H1 (cell line): ENCODE measurements at regions not wholly inside any gene's neighbourhood (a gene's known extent, or its start where the extent isn't known, plus 50 kb on each side); places are given as distances from the start of the nearest gene placed in this dataset.

Source experiments
- CTCF ChIA-PET: fragments of 300-600 bp; sonication (Branson Sonifier 250); formaldehyde crosslinking; loops from one replicate; lab custom pipeline; 2021; ENCODE audit not compliant: partially characterized antibody; lab: Charles Lee
- POLR2A ChIA-PET: fragments of 300-600 bp; sonication (Branson Sonifier 250); formaldehyde crosslinking; loops from one replicate; lab custom pipeline; 2021; ENCODE audit warnings: inconsistent platforms; ENCODE audit not compliant: partially characterized antibody; lab: Charles Lee
- DNase-seq, 2 experiments: peaks; one replicate each; pipeline versions ENCODE4 v3.0.0 to v3.0.0-alpha.2; 2010 to 2022; ENCODE audit warnings: low spot score in 2 of 2, low read depth in 1 of 2, mixed read lengths in 1 of 2
- FAIRE-seq: peaks from 2 replicates; lab custom pipeline; 2011; peaks lifted over from hg19 to GRCh38; lab: Jason Lieb, UNC
- H2AFZ ChIP-seq: 2 replicates; pipeline ENCODE4 v1.8.1; 2012; ENCODE audit warnings: low read length, inconsistent platforms
- H2AK5ac ChIP-seq: 2 replicates; pipeline ENCODE4 v1.6.1; 2013; ENCODE audit warnings: low read depth, low read length
- H2BK120ac ChIP-seq: replicated peaks from 2 replicates; pipeline ENCODE3; 2013; ENCODE audit warnings: low read depth, low read length, inconsistent platforms
- H2BK12ac ChIP-seq: 2 replicates; pipeline ENCODE4 v1.6.1; 2013; ENCODE audit warnings: low read depth, low read length
- H2BK15ac ChIP-seq: 2 replicates; pipeline ENCODE4 v1.6.1; 2013; ENCODE audit warnings: low read length
- H2BK20ac ChIP-seq: 2 replicates; pipeline ENCODE4 v1.6.1; 2013; ENCODE audit warnings: low read length
- H2BK5ac ChIP-seq: 2 replicates; pipeline ENCODE4 v1.6.1; 2013; ENCODE audit warnings: low read depth, low read length
- H3K14ac ChIP-seq: 2 replicates; pipeline ENCODE4 v1.6.1; 2013; ENCODE audit warnings: inconsistent platforms; ENCODE audit not compliant: insufficient read length
- H3K18ac ChIP-seq: 2 replicates; pipeline ENCODE4 v1.6.1; 2013; ENCODE audit warnings: low read length; ENCODE audit errors: extremely low read depth
- H3K23ac ChIP-seq: 2 replicates; pipeline ENCODE4 v1.6.1; 2013; ENCODE audit warnings: inconsistent platforms; ENCODE audit not compliant: insufficient read length
- H3K23me2 ChIP-seq: 2 replicates; pipeline ENCODE4 v1.6.1; 2013; ENCODE audit warnings: low read depth, low read length
- H3K27ac ChIP-seq: 2 replicates; pipeline ENCODE4 v1.6.1; 2011; ENCODE audit warnings: low read depth, low read length, inconsistent platforms
- H3K27me3 ChIP-seq, 4 experiments: replicated peaks in 1 of 4; 1 replicate in 1 of 4; 2 replicates in 3 of 4; pipeline versions ENCODE4 v1.6.1 to v1.8.1; 2011 to 2013; ENCODE audit warnings: low read length in 3 of 4, mild to moderate bottlenecking in 3 of 4, inconsistent platforms in 2 of 4, mixed read lengths in 2 of 4, moderate library complexity in 1 of 4; ENCODE audit not compliant: control insufficient read depth in 3 of 4, insufficient read depth in 3 of 4; ENCODE audit errors: extremely low read depth in 1 of 4
- H3K36me3 ChIP-seq, 4 experiments: 2 replicates each; pipeline versions ENCODE4 v1.6.1 to v1.8.1; 2011 to 2013; ENCODE audit warnings: mild to moderate bottlenecking in 4 of 4, low read length in 3 of 4, moderate library complexity in 2 of 4, control low read depth in 1 of 4, inconsistent platforms in 1 of 4; ENCODE audit not compliant: insufficient read depth in 4 of 4, control insufficient read depth in 2 of 4
- H3K4ac ChIP-seq: replicated peaks from 2 replicates; pipeline ENCODE3; 2013; ENCODE audit warnings: low read length, low read depth, mixed read lengths, inconsistent platforms; ENCODE audit not compliant: insufficient read length
- H3K4me1 ChIP-seq, 4 experiments: replicated peaks in 1 of 4; 1 replicate in 1 of 4; 2 replicates in 3 of 4; pipeline versions ENCODE4 v1.6.1 to v1.8.1; 2011 to 2013; ENCODE audit warnings: low read length in 3 of 4, inconsistent platforms in 2 of 4, mixed read lengths in 1 of 4; ENCODE audit not compliant: insufficient read depth in 4 of 4, control insufficient read depth in 3 of 4
- H3K4me2 ChIP-seq, 2 experiments: 2 replicates each; pipeline versions ENCODE4 v1.6.1 to v1.8.1; 2011 to 2013; ENCODE audit warnings: low read depth in 2 of 2, low read length in 2 of 2, control low read depth in 1 of 2, inconsistent platforms in 1 of 2, mild to moderate bottlenecking in 1 of 2; ENCODE audit not compliant: insufficient read depth in 1 of 2
- H3K4me3 ChIP-seq, 4 experiments: fragments of 200-600, 300-600 bp in 1 of 4; sonication (generic), shearing (Covaris generic), sonication (Bioruptor Twin) in 1 of 4; 2 replicates each; pipeline versions ENCODE4 v1.5.1 to v1.8.1; 2011 to 2016; ENCODE audit warnings: low read length in 4 of 4, low read depth in 3 of 4, control low read depth in 2 of 4, inconsistent platforms in 2 of 4, mild to moderate bottlenecking in 2 of 4, mixed read lengths in 1 of 4, moderate library complexity in 1 of 4; ENCODE audit not compliant: insufficient read depth in 2 of 4; ENCODE audit errors: extremely low read depth in 1 of 4
- H3K56ac ChIP-seq: replicated peaks from 2 replicates; pipeline ENCODE3; 2013; ENCODE audit warnings: low read depth, mild to moderate bottlenecking, mixed read lengths, low read length, inconsistent platforms; ENCODE audit not compliant: insufficient read length
- H3K79me1 ChIP-seq: 2 replicates; pipeline ENCODE4 v1.6.1; 2013; ENCODE audit warnings: low read depth, low read length, control low read depth
- H3K79me2 ChIP-seq, 2 experiments: 2 replicates each; pipeline versions ENCODE4 v1.6.1 to v1.8.1; 2012 to 2013; ENCODE audit warnings: low read length in 2 of 2, mild to moderate bottlenecking in 2 of 2, inconsistent platforms in 1 of 2; ENCODE audit not compliant: insufficient read depth in 2 of 2, control insufficient read depth in 1 of 2
- H3K9ac ChIP-seq, 4 experiments: replicated peaks in 1 of 4; 1 replicate in 1 of 4; 2 replicates in 3 of 4; pipeline versions ENCODE4 v1.6.1 to v1.8.1; 2011 to 2013; ENCODE audit warnings: low read depth in 3 of 4, low read length in 3 of 4, control low read depth in 2 of 4, mild to moderate bottlenecking in 2 of 4, moderate library complexity in 2 of 4, inconsistent platforms in 1 of 4; ENCODE audit errors: extremely low read depth in 1 of 4
- H3K9me3 ChIP-seq, 2 experiments: 2 replicates each; pipeline versions ENCODE4 v1.6.1 to v1.8.1; 2012 to 2013; ENCODE audit warnings: mild to moderate bottlenecking in 2 of 2, moderate library complexity in 2 of 2, control low read depth in 1 of 2, inconsistent platforms in 1 of 2, low read depth in 1 of 2, low read length in 1 of 2, mixed read lengths in 1 of 2; ENCODE audit not compliant: insufficient read depth in 2 of 2
- H4K20me1 ChIP-seq, 2 experiments: replicated peaks in 1 of 2; 2 replicates each; pipeline versions ENCODE3 to v1.8.1; 2011 to 2013; ENCODE audit warnings: inconsistent platforms in 2 of 2, low read length in 2 of 2, mild to moderate bottlenecking in 1 of 2; ENCODE audit not compliant: insufficient read depth in 2 of 2, control insufficient read depth in 1 of 2
- H4K5ac ChIP-seq: 2 replicates; pipeline ENCODE4 v1.6.1; 2013; ENCODE audit warnings: low read length, low read depth, mixed read lengths, inconsistent platforms; ENCODE audit not compliant: insufficient read length
- H4K8ac ChIP-seq: 2 replicates; pipeline ENCODE4 v1.8.0; 2013; ENCODE audit warnings: mild to moderate bottlenecking, moderate library complexity, low read length, inconsistent platforms; ENCODE audit not compliant: insufficient read depth; ENCODE audit errors: extremely low read depth
- H4K91ac ChIP-seq: replicated peaks from 2 replicates; pipeline ENCODE3; 2013; ENCODE audit warnings: low read length, mixed read lengths, inconsistent platforms; ENCODE audit not compliant: insufficient read length
- BRCA1 ChIP-seq: IDR thresholded peaks from 2 replicates; pipeline ENCODE4 v1.6.1; 2012; ENCODE audit warnings: low read depth, low read length, improper control_type of control experiment
- GABPA ChIP-seq: IDR thresholded peaks from 2 replicates; pipeline ENCODE4 v1.6.1; 2011; ENCODE audit warnings: mild to moderate bottlenecking, low read length, moderate library complexity, borderline replicate concordance; ENCODE audit not compliant: insufficient read depth
- JUN ChIP-seq: IDR thresholded peaks from 2 replicates; pipeline ENCODE4 v1.6.1; 2011; ENCODE audit warnings: low read depth, mild to moderate bottlenecking, improper control_type of control experiment, low read length
- KDM4A ChIP-seq: IDR thresholded peaks from one replicate; pipeline ENCODE4 v1.7.1; 2012; ENCODE audit warnings: low read depth, mild to moderate bottlenecking, moderate library complexity, low read length, inconsistent platforms; ENCODE audit not compliant: severe bottlenecking
- RAD21 ChIP-seq, 2 experiments: IDR thresholded peaks in 1 of 2; conservative IDR thresholded peaks in 1 of 2; 2 replicates each; pipeline ENCODE4 v1.6.1; 2011; ENCODE audit warnings: low read depth in 2 of 2, low read length in 2 of 2, improper control_type of control experiment in 1 of 2, inconsistent platforms in 1 of 2, mild to moderate bottlenecking in 1 of 2, moderate library complexity in 1 of 2
- RFX5 ChIP-seq: IDR thresholded peaks from 2 replicates; pipeline ENCODE4 v1.6.1; 2011; ENCODE audit warnings: low read depth, low read length, improper control_type of control experiment, borderline replicate concordance
- SIRT6 ChIP-seq: IDR thresholded peaks from one replicate; pipeline ENCODE4 v1.7.1; 2012; ENCODE audit warnings: low read length, inconsistent platforms
- SP4 ChIP-seq: IDR thresholded peaks from 2 replicates; pipeline ENCODE4 v1.6.1; 2012; ENCODE audit warnings: low read length, inconsistent platforms
- TAF7 ChIP-seq: optimal IDR thresholded peaks from 2 replicates; pipeline ENCODE3; 2011; ENCODE audit warnings: low read depth, mild to moderate bottlenecking, inconsistent platforms, low read length, moderate library complexity, borderline replicate concordance
- WGBS, 2 experiments: shearing (Covaris generic) in 1 of 2; methylation state at CpG; one replicate each; pipeline versions ENCODE4 v1.1.6 to v1.1.7; 2013 to 2015; ENCODE audit warnings: low lambda C conversion rate in 2 of 2, mixed read lengths in 2 of 2, inconsistent platforms in 1 of 2, low coverage in 1 of 2, missing lambda C conversion rate in 1 of 2; ENCODE audit not compliant: insufficient replicate concordance in 2 of 2, insufficient coverage in 1 of 2, insufficient read length in 1 of 2; ENCODE audit errors: extremely low coverage in 1 of 2, missing lambda C conversion rate in 1 of 2; 5-methylcytosine and 5-hydroxymethylcytosine counted together

- no peak overlapping the region for H2BK15ac ChIP-seq
- H2AFZ ChIP-seq = no peak overlapping the region
- H2BK120ac ChIP-seq = no peak overlapping the region
- H3K14ac ChIP-seq = no peak overlapping the region
- DNase-seq = no peak
- no peaks in the 10 kb centered on the region for H3K36me3 ChIP-seq
- H3K27ac ChIP-seq = no peak overlapping the region
- no peak overlapping the region for H2BK12ac ChIP-seq
- TF ChIP-seq RFX5 = no peak
- no peak for TF ChIP-seq GABPA
- TF ChIP-seq SIRT6 = no peak
- no peak for TF ChIP-seq RAD21 (IDR thresholded peaks at IDR 0.05 in 1 of 2, conservative IDR thresholded peaks at IDR 0.05 in 1 of 2; ENCODE audit: low read depth in 2 of 2, low read length in 2 of 2)
- no peak for TF ChIP-seq KDM4A
- TF ChIP-seq BRCA1 = no peak
- no peak for TF ChIP-seq TAF7
- TF ChIP-seq SP4 = no peak
- no peak for TF ChIP-seq JUN
- H4K91ac ChIP-seq = no peak overlapping the region
- H3K4me2 ChIP-seq = no peak overlapping the region
- no peak overlapping the region for H3K4ac ChIP-seq
- FAIRE-seq = no peak
- H3K79me2 ChIP-seq = no peaks in the 10 kb centered on the region
- H3K23ac ChIP-seq = no peak overlapping the region
- H3K79me1 ChIP-seq = no peaks in the 10 kb centered on the region
- no peak overlapping the region for H3K9ac ChIP-seq
- no peaks in the 10 kb centered on the region for H3K23me2 ChIP-seq
- H3K18ac ChIP-seq = no peak overlapping the region
- ChIA-PET CTCF (no interaction called here), POLR2A (no interaction called here)
- no peak overlapping the region for H2AK5ac ChIP-seq
- no peak overlapping the region for H2BK5ac ChIP-seq
- no peak overlapping the region for H4K5ac ChIP-seq
- H4K20me1 ChIP-seq = no peaks in the 10 kb centered on the region
- no peak overlapping the region for H2BK20ac ChIP-seq
- H3K9me3 ChIP-seq = no peaks in the 10 kb centered on the region
- no peak overlapping the region for H3K4me3 ChIP-seq
- no peak overlapping the region for H4K8ac ChIP-seq
- WGBS, 2 experiments = 87% methylated on average over 1 of the region's 1 CpG; no CpG with 5 or more reads in 1 of the 2 experiments
- no peaks in the 10 kb centered on the region for H3K4me1 ChIP-seq
- no peak overlapping the region for H3K56ac ChIP-seq
- H3K27me3 ChIP-seq = no peaks in the 10 kb centered on the region
Observed at GRCh38 chr12:88750867-88751543, 170.7 kb upstream of the KITLG start.
